ENCODE measurements at regions not wholly inside any gene's neighbourhood (a gene's known extent, or its start where the extent isn't known, plus 50 kb on each side); places are given as distances from the start of the nearest gene placed in this dataset.
A peak's percentile ranks its signal among the peaks of the same experiment; 100 is the strongest.
"Not testable (repeated sequence)": the region's sequence is repeated elsewhere in the genome, so short reads cannot be mapped to it uniquely, and the experiment has no call there.

DNA sequence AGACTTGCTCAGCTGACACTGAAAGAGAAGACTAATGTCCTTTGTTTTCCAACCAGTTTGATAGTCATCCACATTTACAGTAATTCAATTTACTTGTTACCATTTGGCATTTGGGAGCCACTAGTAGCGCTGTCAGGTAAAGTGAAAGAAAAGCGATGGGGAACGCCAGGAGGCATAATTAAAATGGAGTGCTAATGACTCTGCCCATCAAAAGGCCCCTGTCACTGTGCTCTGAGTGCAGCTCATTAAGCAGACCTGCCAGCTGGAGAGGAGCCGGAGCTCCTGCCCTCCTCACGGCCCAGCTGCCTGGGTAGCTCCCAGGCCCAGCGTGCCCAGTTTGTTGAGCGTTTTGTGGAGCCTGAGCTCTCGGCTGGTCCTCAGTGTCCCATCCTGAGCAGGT is 463.6 kb upstream of the CCDC196 start:
- Histone ChIP-seq H3K27me3 (replicated peaks; ENCODE audit: control insufficient read depth, insufficient read depth, low read length) (peaks cover 11% of the 10 kb centered on the region), H3K9ac (ENCODE audit: low read length) (no peak overlapping the region), H3K36me3 (ENCODE audit: control insufficient read depth, insufficient read depth, low read length, severe bottlenecking) (no peaks in the 10 kb centered on the region), H3K9me3 (ENCODE audit: control insufficient read depth, low read length) (no peaks in the 10 kb centered on the region), H3K4me1 (ENCODE audit: control insufficient read depth, insufficient read depth, low read length) (no peaks in the 10 kb centered on the region), H3K4me3 (ENCODE audit: low read length) (no peak overlapping the region)
- DNase-seq (ENCODE audit: low read depth): no peak

GRCh38 chr14:66025779-66026178 is 460.4 kb upstream of the CCDC196 start:
- no peak for DNase-seq (ENCODE audit: low read depth)
- no peak overlapping the region for H3K4me3 ChIP-seq (ENCODE audit: low read length)
- H3K9me3 ChIP-seq (ENCODE audit: control insufficient read depth, low read length): no peaks in the 10 kb centered on the region
- no peak overlapping the region for H3K9ac ChIP-seq (ENCODE audit: low read length)
- peaks cover 11% of the 10 kb centered on the region for H3K27me3 ChIP-seq (replicated peaks; ENCODE audit: control insufficient read depth, insufficient read depth, low read length)
- H3K36me3 ChIP-seq (ENCODE audit: control insufficient read depth, insufficient read depth, low read length, severe bottlenecking): no peaks in the 10 kb centered on the region
- H3K4me1 ChIP-seq (ENCODE audit: control insufficient read depth, insufficient read depth, low read length): no peaks in the 10 kb centered on the region

DNA sequence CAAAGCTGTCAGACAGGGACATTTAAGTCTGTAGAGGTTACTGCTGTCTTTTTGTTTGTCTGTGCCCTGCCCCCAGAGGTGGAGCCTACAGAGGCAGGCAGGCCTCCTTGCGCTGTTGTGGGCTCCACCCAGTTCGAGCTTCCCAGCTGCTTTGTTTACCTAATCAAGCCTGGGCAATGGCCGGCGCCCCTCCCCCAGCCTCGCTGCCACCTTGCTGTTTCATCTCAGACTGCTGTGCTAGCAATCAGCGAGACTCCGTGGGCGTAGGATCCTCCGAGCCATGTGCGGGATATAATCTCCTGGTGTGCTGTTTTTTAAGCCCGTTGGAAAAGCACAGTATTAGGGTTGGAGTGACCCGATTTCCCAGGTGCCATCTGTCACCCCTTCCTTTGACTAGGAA is 454.2 kb upstream of the CCDC196 start:
- not testable (repeated sequence) for H3K9ac ChIP-seq (ENCODE audit: low read length)

DNA sequence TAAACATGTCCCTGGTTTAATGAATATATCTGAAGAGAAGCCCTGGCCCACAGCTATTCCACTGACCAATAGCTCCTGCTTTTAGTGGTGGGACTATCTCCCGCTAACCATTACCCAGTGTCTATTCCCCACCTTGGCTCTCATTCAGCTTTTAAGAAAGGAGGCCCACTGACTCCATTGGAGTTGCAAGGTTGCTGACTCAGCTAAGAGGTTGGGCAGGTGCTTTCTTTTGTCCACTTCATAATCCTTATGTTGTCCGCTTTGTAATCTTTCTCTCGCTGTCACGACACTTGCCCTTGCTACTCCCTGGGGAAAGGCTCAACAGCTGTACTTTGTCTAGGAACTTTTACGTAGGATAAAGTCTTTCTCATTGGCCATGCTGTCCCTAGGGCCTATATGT is 453.4 kb upstream of the CCDC196 start:
- Histone ChIP-seq H3K36me3 (ENCODE audit: control insufficient read depth, insufficient read depth, low read length, severe bottlenecking) (no peaks in the 10 kb centered on the region), H3K27me3 (replicated peaks; ENCODE audit: control insufficient read depth, insufficient read depth, low read length) (no peaks in the 10 kb centered on the region), H3K4me3 (ENCODE audit: low read length) (no peak overlapping the region), H3K9ac (ENCODE audit: low read length) (no peak overlapping the region), H3K4me1 (ENCODE audit: control insufficient read depth, insufficient read depth, low read length) (peaks cover 16% of the 10 kb centered on the region), H3K9me3 (ENCODE audit: control insufficient read depth, low read length) (no peaks in the 10 kb centered on the region)
- no peak for DNase-seq (ENCODE audit: low read depth)

More for the DNA sequence above, 454.2 kb upstream of the CCDC196 start:
- not testable (repeated sequence) for H3K9me3 ChIP-seq (ENCODE audit: control insufficient read depth, low read length); H3K4me3 ChIP-seq (ENCODE audit: low read length); DNase-seq (ENCODE audit: low read depth); H3K27me3 ChIP-seq (replicated peaks; ENCODE audit: control insufficient read depth, insufficient read depth, low read length); H3K4me1 ChIP-seq (ENCODE audit: control insufficient read depth, insufficient read depth, low read length); H3K36me3 ChIP-seq (ENCODE audit: control insufficient read depth, insufficient read depth, low read length, severe bottlenecking)

GRCh38 chr14:66036547-66036946 is 449.6 kb upstream of the CCDC196 start:
- Histone ChIP-seq H3K9me3 (ENCODE audit: control insufficient read depth, low read length) (no peaks in the 10 kb centered on the region), H3K4me3 (ENCODE audit: low read length) (no peak overlapping the region), H3K9ac (ENCODE audit: low read length) (no peak overlapping the region), H3K4me1 (ENCODE audit: control insufficient read depth, insufficient read depth, low read length) (peaks cover 23% of the 10 kb centered on the region), H3K36me3 (ENCODE audit: control insufficient read depth, insufficient read depth, low read length, severe bottlenecking) (no peaks in the 10 kb centered on the region), H3K27me3 (replicated peaks; ENCODE audit: control insufficient read depth, insufficient read depth, low read length) (no peaks in the 10 kb centered on the region)
- no peak for DNase-seq (ENCODE audit: low read depth)

GRCh38 chr14:66037361-66037760 is 448.8 kb upstream of the CCDC196 start:
- no peak for DNase-seq (ENCODE audit: low read depth)
- Histone ChIP-seq H3K4me1 (ENCODE audit: control insufficient read depth, insufficient read depth, low read length) (peaks cover 23% of the 10 kb centered on the region), H3K9ac (ENCODE audit: low read length) (no peak overlapping the region), H3K4me3 (ENCODE audit: low read length) (no peak overlapping the region), H3K27me3 (replicated peaks; ENCODE audit: control insufficient read depth, insufficient read depth, low read length) (no peaks in the 10 kb centered on the region), H3K9me3 (ENCODE audit: control insufficient read depth, low read length) (no peaks in the 10 kb centered on the region), H3K36me3 (ENCODE audit: control insufficient read depth, insufficient read depth, low read length, severe bottlenecking) (no peaks in the 10 kb centered on the region)

DNA sequence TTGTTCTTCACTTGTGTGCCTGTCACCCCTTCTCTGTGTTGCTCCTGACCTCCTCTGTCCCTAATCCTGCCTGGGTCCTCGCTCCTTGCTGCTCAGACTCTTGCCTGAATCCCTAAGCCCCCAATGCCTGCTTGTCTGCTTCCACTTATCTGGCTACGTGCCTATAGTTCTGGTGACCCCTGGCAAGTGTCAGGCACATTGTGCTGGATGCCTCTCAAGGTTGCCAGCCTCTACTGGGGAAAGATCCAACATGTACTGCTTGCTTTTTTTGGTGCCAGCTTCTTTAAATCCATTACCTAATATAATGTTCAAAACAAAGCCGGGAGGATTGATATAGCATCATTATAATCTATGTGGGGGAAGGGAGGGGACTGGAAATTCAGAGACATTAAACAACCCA is 448.0 kb upstream of the CCDC196 start:
- H3K9me3 ChIP-seq (ENCODE audit: control insufficient read depth, low read length): no peaks in the 10 kb centered on the region
- peaks cover 23% of the 10 kb centered on the region for H3K4me1 ChIP-seq (ENCODE audit: control insufficient read depth, insufficient read depth, low read length)
- no peak overlapping the region for H3K4me3 ChIP-seq (ENCODE audit: low read length)
- H3K36me3 ChIP-seq (ENCODE audit: control insufficient read depth, insufficient read depth, low read length, severe bottlenecking): no peaks in the 10 kb centered on the region
- H3K9ac ChIP-seq (ENCODE audit: low read length): no peak overlapping the region
- DNase-seq (ENCODE audit: low read depth): no peak
- H3K27me3 ChIP-seq (replicated peaks; ENCODE audit: control insufficient read depth, insufficient read depth, low read length): no peaks in the 10 kb centered on the region

GRCh38 chr14:66038618-66039017 is 447.6 kb upstream of the CCDC196 start:
- Histone ChIP-seq H3K36me3 (ENCODE audit: control insufficient read depth, insufficient read depth, low read length, severe bottlenecking) (no peaks in the 10 kb centered on the region), H3K9me3 (ENCODE audit: control insufficient read depth, low read length) (no peaks in the 10 kb centered on the region)
- peak; percentile 38 for DNase-seq (ENCODE audit: low read depth)

DNA sequence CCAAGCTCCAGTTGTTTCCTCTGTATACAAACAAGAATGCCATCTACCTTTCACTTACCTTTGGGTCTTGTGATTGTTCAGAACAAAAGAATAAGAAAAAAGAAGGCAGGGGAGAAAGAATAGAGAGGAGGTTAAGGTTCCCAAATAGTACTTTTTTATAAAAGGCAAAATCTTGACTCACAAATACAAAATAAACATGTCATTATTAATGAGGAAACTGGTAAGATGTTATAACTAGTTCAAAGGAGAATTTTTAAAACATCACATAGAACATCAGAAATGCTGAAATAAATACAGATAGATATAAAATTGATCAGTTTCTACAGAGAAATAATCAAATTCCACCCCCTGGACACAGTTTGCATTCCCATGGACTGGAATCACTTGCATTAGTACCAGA is 446.7 kb upstream of the CCDC196 start:
- Histone ChIP-seq H3K9me3 (ENCODE audit: control insufficient read depth, low read length) (no peaks in the 10 kb centered on the region), H3K4me1 (ENCODE audit: control insufficient read depth, insufficient read depth, low read length) (peaks cover 23% of the 10 kb centered on the region), H3K36me3 (ENCODE audit: control insufficient read depth, insufficient read depth, low read length, severe bottlenecking) (no peaks in the 10 kb centered on the region), H3K4me3 (ENCODE audit: low read length) (no peak overlapping the region), H3K9ac (ENCODE audit: low read length) (no peak overlapping the region), H3K27me3 (replicated peaks; ENCODE audit: control insufficient read depth, insufficient read depth, low read length) (no peaks in the 10 kb centered on the region)
- DNase-seq (ENCODE audit: low read depth): no peak

More at GRCh38 chr14:66038618-66039017, 447.6 kb upstream of the CCDC196 start:
- Histone ChIP-seq H3K9ac (ENCODE audit: low read length) (no peak overlapping the region), H3K4me3 (ENCODE audit: low read length) (no peak overlapping the region), H3K27me3 (replicated peaks; ENCODE audit: control insufficient read depth, insufficient read depth, low read length) (no peaks in the 10 kb centered on the region), H3K4me1 (ENCODE audit: control insufficient read depth, insufficient read depth, low read length) (peaks cover 23% of the 10 kb centered on the region)

- no peaks in the 10 kb centered on the region for H3K36me3 ChIP-seq (ENCODE audit: control insufficient read depth, insufficient read depth, low read length, severe bottlenecking)
- no peaks in the 10 kb centered on the region for H3K27me3 ChIP-seq (replicated peaks; ENCODE audit: control insufficient read depth, insufficient read depth, low read length)
- H3K9me3 ChIP-seq (ENCODE audit: control insufficient read depth, low read length): no peaks in the 10 kb centered on the region
- no peak for DNase-seq (ENCODE audit: low read depth)
- no peak overlapping the region for H3K9ac ChIP-seq (ENCODE audit: low read length)
- peaks cover 23% of the 10 kb centered on the region for H3K4me1 ChIP-seq (ENCODE audit: control insufficient read depth, insufficient read depth, low read length)
- H3K4me3 ChIP-seq (ENCODE audit: low read length): no peak overlapping the region
Observed at GRCh38 chr14:66041582-66041981, 444.6 kb upstream of the CCDC196 start.

DNA sequence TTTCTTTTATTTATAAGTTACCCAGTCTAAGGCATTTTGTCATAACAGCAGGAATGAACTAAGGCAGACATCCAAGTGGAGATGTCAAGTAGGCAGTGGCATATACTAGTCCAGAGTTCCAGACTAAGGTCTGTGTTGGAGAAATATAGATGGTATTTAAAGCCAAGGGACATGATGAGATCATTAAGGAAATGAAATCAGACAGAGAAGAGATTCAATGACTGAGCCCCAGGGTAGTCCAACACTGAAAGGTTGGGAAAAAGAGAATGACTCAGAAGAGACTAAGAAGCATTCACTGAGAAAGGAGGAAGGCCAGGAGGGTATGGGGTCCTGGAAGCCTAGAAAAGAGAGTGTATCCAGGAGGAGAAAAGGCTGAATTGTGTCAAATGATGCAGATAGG is 442.2 kb upstream of the CCDC196 start:
- Histone ChIP-seq H3K9ac (ENCODE audit: low read length) (no peak overlapping the region), H3K9me3 (ENCODE audit: control insufficient read depth, low read length) (no peaks in the 10 kb centered on the region), H3K4me3 (ENCODE audit: low read length) (no peak overlapping the region), H3K27me3 (replicated peaks; ENCODE audit: control insufficient read depth, insufficient read depth, low read length) (no peaks in the 10 kb centered on the region), H3K36me3 (ENCODE audit: control insufficient read depth, insufficient read depth, low read length, severe bottlenecking) (no peaks in the 10 kb centered on the region), H3K4me1 (ENCODE audit: control insufficient read depth, insufficient read depth, low read length) (peaks cover 5% of the 10 kb centered on the region)
- DNase-seq (ENCODE audit: low read depth): no peak

DNA sequence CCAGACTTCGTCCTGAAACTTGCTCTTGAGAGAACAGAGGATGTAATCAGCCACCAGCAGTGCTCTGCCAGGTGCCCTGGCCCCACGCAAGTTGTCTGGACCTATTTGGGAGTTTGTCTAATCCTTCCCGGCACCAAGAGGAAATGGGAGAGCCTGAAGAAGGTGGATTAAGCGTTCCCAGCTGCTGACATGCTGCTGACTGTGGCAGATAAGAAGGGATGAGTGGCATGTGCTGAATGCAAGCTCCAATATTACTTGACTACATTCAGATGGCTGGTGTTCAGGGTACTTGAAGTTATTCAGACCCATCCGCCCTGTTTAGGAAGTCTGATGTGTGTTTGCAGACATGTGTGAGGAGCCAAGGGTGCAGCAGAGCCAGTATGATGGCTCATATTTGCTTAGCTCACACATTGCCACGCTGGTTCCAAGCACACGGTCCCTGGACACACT is 440.6 kb upstream of the CCDC196 start:
- Histone ChIP-seq H3K27me3 (replicated peaks; ENCODE audit: control insufficient read depth, insufficient read depth, low read length) (no peaks in the 10 kb centered on the region), H3K36me3 (ENCODE audit: control insufficient read depth, insufficient read depth, low read length, severe bottlenecking) (no peaks in the 10 kb centered on the region), H3K4me3 (ENCODE audit: low read length) (no peak overlapping the region), H3K9ac (ENCODE audit: low read length) (no peak overlapping the region), H3K4me1 (ENCODE audit: control insufficient read depth, insufficient read depth, low read length) (peaks cover 5% of the 10 kb centered on the region), H3K9me3 (ENCODE audit: control insufficient read depth, low read length) (no peaks in the 10 kb centered on the region)
- peak; percentile 11 for DNase-seq (ENCODE audit: low read depth)

Measured in adipocyte (in vitro differentiated cells).